Mammary epithelial cell (primary cell): ENCODE measurements at regions not wholly inside any gene's neighbourhood (a gene's known extent, or its start where the extent isn't known, plus 50 kb on each side); places are given as distances from the start of the nearest gene placed in this dataset.

Experiments
- EZH2 ChIP-seq: IDR thresholded peaks from 2 replicates; pipeline ENCODE4 v1.6.1; 2012; ENCODE audit warnings: low read length, inconsistent platforms, borderline replicate concordance
- TF ChIP-seq, protein P1 (sequence below), 2 donors: IDR thresholded peaks in 1 of 2; conservative IDR thresholded peaks in 1 of 2; 2 replicates each; pipeline ENCODE4 v1.5.1; 2011 to 2012; ENCODE audit warnings: inconsistent platforms in 2 of 2, low read length in 2 of 2, mild to moderate bottlenecking in 2 of 2, control low read depth in 1 of 2, low read depth in 1 of 2; ENCODE audit not compliant: insufficient read depth in 1 of 2; ENCODE audit errors: extremely low read depth in 1 of 2

- TF ChIP-seq, protein P1, sequence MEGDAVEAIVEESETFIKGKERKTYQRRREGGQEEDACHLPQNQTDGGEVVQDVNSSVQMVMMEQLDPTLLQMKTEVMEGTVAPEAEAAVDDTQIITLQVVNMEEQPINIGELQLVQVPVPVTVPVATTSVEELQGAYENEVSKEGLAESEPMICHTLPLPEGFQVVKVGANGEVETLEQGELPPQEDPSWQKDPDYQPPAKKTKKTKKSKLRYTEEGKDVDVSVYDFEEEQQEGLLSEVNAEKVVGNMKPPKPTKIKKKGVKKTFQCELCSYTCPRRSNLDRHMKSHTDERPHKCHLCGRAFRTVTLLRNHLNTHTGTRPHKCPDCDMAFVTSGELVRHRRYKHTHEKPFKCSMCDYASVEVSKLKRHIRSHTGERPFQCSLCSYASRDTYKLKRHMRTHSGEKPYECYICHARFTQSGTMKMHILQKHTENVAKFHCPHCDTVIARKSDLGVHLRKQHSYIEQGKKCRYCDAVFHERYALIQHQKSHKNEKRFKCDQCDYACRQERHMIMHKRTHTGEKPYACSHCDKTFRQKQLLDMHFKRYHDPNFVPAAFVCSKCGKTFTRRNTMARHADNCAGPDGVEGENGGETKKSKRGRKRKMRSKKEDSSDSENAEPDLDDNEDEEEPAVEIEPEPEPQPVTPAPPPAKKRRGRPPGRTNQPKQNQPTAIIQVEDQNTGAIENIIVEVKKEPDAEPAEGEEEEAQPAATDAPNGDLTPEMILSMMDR (conservative IDR thresholded peaks at IDR 0.05 in 1 of 2, IDR thresholded peaks at IDR 0.05 in 1 of 2; ENCODE audit: extremely low read depth in 1 of 2, insufficient read depth in 1 of 2, low read depth in 1 of 2, low read length in 2 of 2) = no peak
- no peak for TF ChIP-seq EZH2
These were observed 217.4 kb upstream of the SMIM21 start for GRCh38 chr18:75644871-75645270.
